Activated naive CD8-positive, alpha-beta T cell treated with anti-CD3 and anti-CD28 coated beads for 36 hours (primary cell): ENCODE measurements at regions not wholly inside any gene's neighbourhood (a gene's known extent, or its start where the extent isn't known, plus 50 kb on each side); places are given as distances from the start of the nearest gene placed in this dataset.

Source experiments
- DNase-seq: peaks from one replicate; pipeline ENCODE4 v3.0.0; 2021
- H3K27ac Mint-ChIP-seq: one replicate; pipeline ENCODE4 v1.8.0; 2022; ENCODE audit warnings: mild to moderate bottlenecking, moderate library complexity, mixed read lengths
- H3K27me3 Mint-ChIP-seq: one replicate; pipeline ENCODE4 v1.8.0; 2022; ENCODE audit warnings: mild to moderate bottlenecking, mixed read lengths
- H3K36me3 Mint-ChIP-seq: one replicate; pipeline ENCODE4 v1.8.0; 2021; ENCODE audit warnings: mild to moderate bottlenecking, mixed read lengths
- H3K4me1 Mint-ChIP-seq: one replicate; pipeline ENCODE4 v1.8.0; 2021; ENCODE audit warnings: mixed read lengths
- H3K4me3 Mint-ChIP-seq: one replicate; pipeline ENCODE4 v1.8.0; 2022; ENCODE audit warnings: mild to moderate bottlenecking, moderate library complexity, mixed read lengths
- H3K9me3 Mint-ChIP-seq: one replicate; pipeline ENCODE4 v1.8.0; 2022; ENCODE audit warnings: mixed read lengths

GRCh38 chr1:219113261-219113660 is 60.4 kb upstream of the LYPLAL1 start:
- Mint-ChIP-seq H3K27ac (no peak overlapping the region), H3K4me1 (no peaks in the 10 kb centered on the region), H3K4me3 (no peak overlapping the region), H3K9me3 (peaks cover 17% of the 10 kb centered on the region), H3K27me3 (peaks cover 4% of the 10 kb centered on the region), H3K36me3 (peaks cover 2% of the 10 kb centered on the region)
- no peak for DNase-seq

GRCh38 chr1:219114014-219114413 is 59.7 kb upstream of the LYPLAL1 start:
- Mint-ChIP-seq H3K36me3 (peaks cover 2% of the 10 kb centered on the region), H3K27me3 (peaks cover 4% of the 10 kb centered on the region), H3K9me3 (peaks cover 16% of the 10 kb centered on the region), H3K27ac (no peak overlapping the region), H3K4me1 (no peaks in the 10 kb centered on the region), H3K4me3 (no peak overlapping the region)
- DNase-seq, result no peak

- Mint-ChIP-seq H3K9me3 (peaks cover 2% of the 10 kb centered on the region), H3K4me1 (no peaks in the 10 kb centered on the region), H3K27me3 (no peaks in the 10 kb centered on the region), H3K4me3 (no peak overlapping the region), H3K27ac (no peak overlapping the region), H3K36me3 (no peaks in the 10 kb centered on the region)
- no peak for DNase-seq
Observed at GRCh38 chr1:219119839-219120238, 53.8 kb upstream of the LYPLAL1 start.

GRCh38 chr1:219120624-219121544 is 52.8 kb upstream of the LYPLAL1 start:
- no peaks in the 10 kb centered on the region for H3K27me3 Mint-ChIP-seq
- no peak for DNase-seq
- peaks cover 2% of the 10 kb centered on the region for H3K9me3 Mint-ChIP-seq
- no peak overlapping the region for H3K4me3 Mint-ChIP-seq
- no peak overlapping the region for H3K27ac Mint-ChIP-seq
- H3K4me1 Mint-ChIP-seq, result no peaks in the 10 kb centered on the region
- H3K36me3 Mint-ChIP-seq, result no peaks in the 10 kb centered on the region

GRCh38 chr1:219121679-219122078 is 52.0 kb upstream of the LYPLAL1 start:
- no peak overlapping the region for H3K4me3 Mint-ChIP-seq
- no peaks in the 10 kb centered on the region for H3K36me3 Mint-ChIP-seq
- no peaks in the 10 kb centered on the region for H3K4me1 Mint-ChIP-seq
- DNase-seq, result no peak
- no peak overlapping the region for H3K27ac Mint-ChIP-seq
- H3K27me3 Mint-ChIP-seq, result no peaks in the 10 kb centered on the region
- peaks cover 1% of the 10 kb centered on the region for H3K9me3 Mint-ChIP-seq

- H3K4me1 Mint-ChIP-seq, result no peaks in the 10 kb centered on the region
Observed at GRCh38 chr1:219123036-219123435, 50.6 kb upstream of the LYPLAL1 start.

More at GRCh38 chr1:219123036-219123435, 50.6 kb upstream of the LYPLAL1 start:
- no peaks in the 10 kb centered on the region for H3K9me3 Mint-ChIP-seq
- H3K4me3 Mint-ChIP-seq, result no peak overlapping the region
- no peak overlapping the region for H3K27ac Mint-ChIP-seq
- no peak for DNase-seq
- no peaks in the 10 kb centered on the region for H3K27me3 Mint-ChIP-seq
- H3K36me3 Mint-ChIP-seq, result no peaks in the 10 kb centered on the region
